ENCODE measurements at regions not wholly inside any gene's neighbourhood (a gene's known extent, or its start where the extent isn't known, plus 50 kb on each side); places are given as distances from the start of the nearest gene placed in this dataset.

DNA sequence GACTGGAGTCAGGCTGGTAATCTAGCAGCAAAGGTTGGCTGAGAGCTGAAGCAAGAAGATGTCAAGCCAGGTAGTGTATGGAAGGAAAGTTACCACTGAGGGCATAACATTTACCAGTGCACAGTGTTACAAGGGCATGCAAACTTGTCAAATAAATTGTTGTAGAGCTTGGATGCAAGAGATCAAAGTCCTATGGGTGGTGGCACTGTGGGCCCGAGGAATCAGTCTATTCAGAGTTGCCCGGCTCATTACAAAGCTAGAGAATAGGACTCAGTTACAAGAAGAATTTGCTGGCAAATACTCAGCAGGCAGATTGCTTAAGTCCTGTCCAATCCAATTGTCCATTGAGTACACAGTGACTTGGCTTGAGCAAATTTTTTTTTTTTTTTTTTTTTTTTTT is 2043.8 kb downstream of the ARAP2 start:
- no peak for FAIRE-seq
- TF ChIP-seq, protein P1, sequence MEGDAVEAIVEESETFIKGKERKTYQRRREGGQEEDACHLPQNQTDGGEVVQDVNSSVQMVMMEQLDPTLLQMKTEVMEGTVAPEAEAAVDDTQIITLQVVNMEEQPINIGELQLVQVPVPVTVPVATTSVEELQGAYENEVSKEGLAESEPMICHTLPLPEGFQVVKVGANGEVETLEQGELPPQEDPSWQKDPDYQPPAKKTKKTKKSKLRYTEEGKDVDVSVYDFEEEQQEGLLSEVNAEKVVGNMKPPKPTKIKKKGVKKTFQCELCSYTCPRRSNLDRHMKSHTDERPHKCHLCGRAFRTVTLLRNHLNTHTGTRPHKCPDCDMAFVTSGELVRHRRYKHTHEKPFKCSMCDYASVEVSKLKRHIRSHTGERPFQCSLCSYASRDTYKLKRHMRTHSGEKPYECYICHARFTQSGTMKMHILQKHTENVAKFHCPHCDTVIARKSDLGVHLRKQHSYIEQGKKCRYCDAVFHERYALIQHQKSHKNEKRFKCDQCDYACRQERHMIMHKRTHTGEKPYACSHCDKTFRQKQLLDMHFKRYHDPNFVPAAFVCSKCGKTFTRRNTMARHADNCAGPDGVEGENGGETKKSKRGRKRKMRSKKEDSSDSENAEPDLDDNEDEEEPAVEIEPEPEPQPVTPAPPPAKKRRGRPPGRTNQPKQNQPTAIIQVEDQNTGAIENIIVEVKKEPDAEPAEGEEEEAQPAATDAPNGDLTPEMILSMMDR (IDR thresholded peaks at IDR 0.05; ENCODE audit: borderline replicate concordance, extremely low read depth, insufficient read depth) = no peak
- intact Hi-C loops (cut with DNase I) = no loop called here

DNA sequence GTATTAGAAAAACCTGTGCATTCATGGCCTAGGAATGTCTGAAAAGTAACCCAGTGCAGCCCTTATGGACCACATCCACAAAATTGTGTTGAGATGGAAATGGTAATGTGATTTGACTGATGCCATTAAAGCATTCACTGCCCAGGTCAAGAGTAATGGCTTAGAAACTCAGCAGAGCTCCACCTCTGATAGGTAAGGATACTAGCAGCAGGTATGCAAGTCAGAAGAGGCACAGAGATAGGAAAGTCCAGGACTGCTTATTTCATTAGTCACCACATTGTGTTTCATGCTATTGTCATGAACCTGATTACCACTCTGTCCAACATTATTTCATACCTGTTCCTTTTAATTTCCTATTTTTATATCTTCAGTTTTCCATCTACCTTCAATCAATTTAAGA is 2042.2 kb downstream of the ARAP2 start:
- Histone ChIP-seq H3K4me3 (ENCODE audit: low read length in 3 of 3) (no peak overlapping the region), H3K4me1 (ENCODE audit: control insufficient read depth in 2 of 3, insufficient read depth in 2 of 3, low read depth in 1 of 3, low read length in 3 of 3) (no peaks in the 10 kb centered on the region), H3K36me3 (ENCODE audit: control insufficient read depth in 2 of 3, insufficient read depth in 3 of 3, low read length in 3 of 3) (no peaks in the 10 kb centered on the region), H3K9me3 (ENCODE audit: control insufficient read depth in 2 of 3, insufficient read depth in 1 of 3, low read length in 3 of 3) (no peaks in the 10 kb centered on the region), H3K9ac (ENCODE audit: low read length in 3 of 3) (no peak overlapping the region), H3K27ac (ENCODE audit: low read depth in 2 of 2, low read length in 2 of 2) (no peak overlapping the region), H3K27me3 (ENCODE audit: control insufficient read depth, insufficient read depth, low read length) (no peaks in the 10 kb centered on the region)
- TF ChIP-seq, protein P1 (IDR thresholded peaks at IDR 0.05; ENCODE audit: borderline replicate concordance, extremely low read depth, insufficient read depth) = no peak
- no peak for DNase-seq
- no peak for FAIRE-seq
- intact Hi-C loops (cut with DNase I) = no loop called here

More for the DNA sequence above, 2043.8 kb downstream of the ARAP2 start:
- Histone ChIP-seq H3K9me3 (ENCODE audit: control insufficient read depth in 2 of 3, insufficient read depth in 1 of 3, low read length in 3 of 3) (no peaks in the 10 kb centered on the region), H3K4me3 (ENCODE audit: low read length in 3 of 3) (no peak overlapping the region), H3K4me1 (ENCODE audit: control insufficient read depth in 2 of 3, insufficient read depth in 2 of 3, low read depth in 1 of 3, low read length in 3 of 3) (no peaks in the 10 kb centered on the region), H3K9ac (ENCODE audit: low read length in 3 of 3) (no peak overlapping the region), H3K27me3 (ENCODE audit: control insufficient read depth, insufficient read depth, low read length) (no peaks in the 10 kb centered on the region), H3K27ac (ENCODE audit: low read depth in 2 of 2, low read length in 2 of 2) (no peak overlapping the region), H3K36me3 (ENCODE audit: control insufficient read depth in 2 of 3, insufficient read depth in 3 of 3, low read length in 3 of 3) (no peaks in the 10 kb centered on the region)
- DNase-seq = no peak

DNA sequence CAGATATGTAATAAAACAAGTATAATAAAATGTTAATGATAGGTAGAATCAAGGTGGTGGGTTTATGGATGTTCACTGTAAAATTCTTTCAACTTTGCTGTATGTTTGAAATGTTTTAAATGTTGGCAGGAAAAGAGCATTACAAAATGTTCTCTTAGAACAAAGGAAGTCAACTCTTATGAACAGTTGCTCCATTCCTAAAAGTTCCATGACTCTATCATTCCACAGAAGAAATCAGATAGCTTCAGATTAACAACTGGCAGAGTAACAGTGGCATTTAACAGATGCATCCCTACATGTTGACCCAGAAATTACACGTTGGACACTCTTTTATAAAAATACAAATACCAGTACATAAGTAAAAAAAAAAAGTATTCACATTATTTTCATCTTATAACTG is 2023.7 kb downstream of the ARAP2 start:
- H3K4me3 ChIP-seq (ENCODE audit: low read length in 3 of 3) = no peak overlapping the region
- H3K9me3 ChIP-seq (ENCODE audit: control insufficient read depth in 2 of 3, insufficient read depth in 1 of 3, low read length in 3 of 3) = no peaks in the 10 kb centered on the region
- TF ChIP-seq, protein P1 (IDR thresholded peaks at IDR 0.05; ENCODE audit: borderline replicate concordance, extremely low read depth, insufficient read depth) = no peak
- FAIRE-seq (no peak), DNase-seq (no peak)
- H3K4me1 ChIP-seq (ENCODE audit: control insufficient read depth in 2 of 3, insufficient read depth in 2 of 3, low read depth in 1 of 3, low read length in 3 of 3) = no peaks in the 10 kb centered on the region
- no peaks in the 10 kb centered on the region for H3K27me3 ChIP-seq (ENCODE audit: control insufficient read depth, insufficient read depth, low read length)
- H3K9ac ChIP-seq (ENCODE audit: low read length in 3 of 3) = no peak overlapping the region
- H3K36me3 ChIP-seq (ENCODE audit: control insufficient read depth in 2 of 3, insufficient read depth in 3 of 3, low read length in 3 of 3) = no peaks in the 10 kb centered on the region
- intact Hi-C loops (cut with DNase I) = no loop called here
- H3K27ac ChIP-seq (ENCODE audit: low read depth in 2 of 2, low read length in 2 of 2) = no peak overlapping the region

DNA sequence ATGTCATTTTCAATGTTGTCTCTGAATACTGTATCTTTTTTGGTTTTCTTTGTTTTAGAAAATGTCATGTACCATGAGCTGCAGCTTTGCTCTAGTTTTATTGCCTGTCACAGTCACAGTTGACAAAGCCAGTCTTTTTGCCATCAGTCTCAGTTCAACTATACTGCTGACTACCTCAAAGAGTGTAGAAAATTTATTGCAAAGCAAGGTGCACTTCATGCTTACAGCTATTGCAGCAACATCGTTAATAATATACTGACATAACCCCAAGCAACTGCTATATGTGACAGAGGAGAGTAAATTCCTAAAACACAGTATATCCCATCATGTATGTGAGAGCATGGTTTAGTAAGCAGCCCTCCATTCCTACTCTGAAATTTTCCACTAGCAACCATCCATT is 2022.3 kb downstream of the ARAP2 start:
- no peaks in the 10 kb centered on the region for H3K9me3 ChIP-seq (ENCODE audit: control insufficient read depth in 2 of 3, insufficient read depth in 1 of 3, low read length in 3 of 3)
- H3K27me3 ChIP-seq (ENCODE audit: control insufficient read depth, insufficient read depth, low read length) = no peaks in the 10 kb centered on the region

More for the DNA sequence above, 2022.3 kb downstream of the ARAP2 start:
- intact Hi-C loops (cut with DNase I) = no loop called here
- Histone ChIP-seq H3K36me3 (ENCODE audit: control insufficient read depth in 2 of 3, insufficient read depth in 3 of 3, low read length in 3 of 3) (no peaks in the 10 kb centered on the region), H3K4me1 (ENCODE audit: control insufficient read depth in 2 of 3, insufficient read depth in 2 of 3, low read depth in 1 of 3, low read length in 3 of 3) (no peaks in the 10 kb centered on the region), H3K9ac (ENCODE audit: low read length in 3 of 3) (no peak overlapping the region), H3K4me3 (ENCODE audit: low read length in 3 of 3) (no peak overlapping the region), H3K27ac (ENCODE audit: low read depth in 2 of 2, low read length in 2 of 2) (no peak overlapping the region)
- DNase-seq = peak in 2 of 5 donors; percentile 2 to 8
- FAIRE-seq = no peak
- TF ChIP-seq, protein P1 (IDR thresholded peaks at IDR 0.05; ENCODE audit: borderline replicate concordance, extremely low read depth, insufficient read depth) = no peak

All from kidney (tissue), 13 donors.